HEK293T (cell line): ENCODE measurements at regions not wholly inside any gene's neighbourhood (a gene's known extent, or its start where the extent isn't known, plus 50 kb on each side); places are given as distances from the start of the nearest gene placed in this dataset.

Experiments used
- CTCF ChIA-PET: fragments of 350-600 bp; formaldehyde crosslinking; extraction: SDS; loops from one replicate; lab custom pipeline; 2021; ENCODE audit warnings: antibody characterized with exemption, inconsistent platforms; lab: Yijun Ruan, JAX
- POLR2A ChIA-PET: fragments of 350-600 bp; formaldehyde crosslinking; extraction: SDS; loops from one replicate; lab custom pipeline; 2020; ENCODE audit warnings: antibody characterized with exemption, inconsistent platforms; lab: Yijun Ruan, JAX
- DNase-seq: peaks from one replicate; pipeline ENCODE4 v3.0.0; 2012; ENCODE audit warnings: mixed read lengths; ENCODE audit errors: extremely low spot score
- ARNT ChIP-seq: fragments of 450-650 bp; IDR thresholded peaks from 2 replicates; pipeline ENCODE4 v1.6.1; 2017; ENCODE audit warnings: mild to moderate bottlenecking
- BHLHE40 ChIP-seq: fragments of 450-650 bp; IDR thresholded peaks from 2 replicates; pipeline ENCODE4 v1.6.1; 2016; ENCODE audit warnings: mild to moderate bottlenecking, moderate library complexity, borderline replicate concordance
- CTBP1 ChIP-seq: fragments of 450-650 bp; IDR thresholded peaks from 2 replicates; pipeline ENCODE4 v1.6.1; 2016; ENCODE audit warnings: borderline replicate concordance
- ELF4 ChIP-seq: fragments of 450-650 bp; IDR thresholded peaks from 2 replicates; pipeline ENCODE4 v1.6.1; 2017; ENCODE audit warnings: antibody characterized with exemption
- FOXA1 ChIP-seq: fragments of 450-650 bp; IDR thresholded peaks from 2 replicates; pipeline ENCODE4 v1.6.1; 2016; ENCODE audit warnings: mild to moderate bottlenecking
- FOXK2 ChIP-seq: fragments of 450-650 bp; IDR thresholded peaks from 2 replicates; pipeline ENCODE4 v1.6.1; 2016; ENCODE audit warnings: mild to moderate bottlenecking
- FOXM1 ChIP-seq: fragments of 450-650 bp; IDR thresholded peaks from 2 replicates; pipeline ENCODE4 v1.6.1; 2017; ENCODE audit warnings: mild to moderate bottlenecking, borderline replicate concordance
- HDGF ChIP-seq: fragments of 450-650 bp; IDR thresholded peaks from 2 replicates; pipeline ENCODE4 v1.6.1; 2017; ENCODE audit warnings: antibody characterized with exemption, borderline replicate concordance
- L3MBTL2 ChIP-seq: fragments of 450-650 bp; conservative IDR thresholded peaks from 2 replicates; pipeline ENCODE4 v1.6.1; 2016; ENCODE audit warnings: mild to moderate bottlenecking
- LEF1 ChIP-seq: fragments of 450-650 bp; IDR thresholded peaks from 2 replicates; pipeline ENCODE4 v1.6.1; 2017; ENCODE audit warnings: mild to moderate bottlenecking, borderline replicate concordance
- NFRKB ChIP-seq: fragments of 450-650 bp; IDR thresholded peaks from 2 replicates; pipeline ENCODE4 v1.6.1; 2016; ENCODE audit warnings: mild to moderate bottlenecking, moderate library complexity
- SP1 ChIP-seq: fragments of 450-650 bp; IDR thresholded peaks from 2 replicates; pipeline ENCODE4 v1.6.1; 2017
- SUZ12 ChIP-seq: fragments of 450-650 bp; IDR thresholded peaks from 2 replicates; pipeline ENCODE4 v1.6.1; 2016; ENCODE audit warnings: mild to moderate bottlenecking
- TARDBP ChIP-seq: fragments of 450-650 bp; IDR thresholded peaks from 2 replicates; pipeline ENCODE4 v1.6.1; 2016
- ZNF384 ChIP-seq: fragments of 450-650 bp; IDR thresholded peaks from 2 replicates; pipeline ENCODE4 v1.6.1; 2016
- TF ChIP-seq, protein P1 (sequence below): fragments of 450-650 bp; IDR thresholded peaks from 2 replicates; pipeline ENCODE4 v1.6.1; 2016

DNA sequence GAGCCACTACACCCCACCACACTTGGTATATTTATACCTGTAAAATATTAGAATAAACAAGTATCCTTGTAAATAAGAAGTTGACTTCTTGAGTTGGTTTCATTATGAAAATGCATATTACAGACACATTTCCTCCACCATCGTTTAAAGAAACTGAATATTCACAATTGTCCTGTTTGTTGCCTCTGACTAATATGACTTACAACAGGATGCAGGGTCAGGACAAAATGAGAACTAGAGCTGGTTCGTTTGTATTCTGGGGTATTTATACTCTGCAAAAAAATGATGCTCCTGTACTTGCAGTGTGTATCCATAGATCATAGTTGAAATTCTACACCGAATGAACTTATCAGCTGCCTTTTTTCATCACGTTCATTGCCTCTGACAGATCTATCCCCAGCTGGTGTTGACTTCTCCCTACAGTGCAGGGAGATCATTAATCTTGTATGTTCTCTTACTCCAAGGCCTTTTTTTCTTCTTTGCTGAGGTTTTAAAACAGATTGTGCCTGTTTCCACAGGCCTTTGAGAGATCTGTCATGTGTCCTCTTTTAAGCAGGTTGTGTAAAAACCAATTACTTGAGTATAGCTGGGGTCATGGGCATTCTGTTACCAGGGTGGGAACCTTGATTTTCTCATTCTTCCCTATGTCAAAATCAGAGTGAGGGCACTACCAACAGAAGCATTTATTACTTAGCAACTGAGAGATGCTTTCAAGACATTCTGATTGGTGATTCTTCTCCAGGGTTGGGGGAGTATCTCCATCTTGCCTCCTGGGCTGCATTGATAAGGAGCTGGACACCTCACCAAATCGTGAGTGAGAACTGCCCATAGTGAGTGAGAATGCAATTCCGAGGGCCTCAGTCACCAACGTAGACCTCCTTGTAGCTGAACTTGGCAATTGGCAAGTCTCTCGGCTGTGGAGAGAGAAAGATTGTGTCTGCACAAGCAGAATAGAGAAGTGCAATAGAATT, 78.8 kb upstream of the CD83 start:
- DNase-seq = no peak
- ChIA-PET CTCF (interaction anchor here (2.5 kb wide), 1 partner anchor 8 kb away, joined by 9 read pairs; no protein-coding TSS in a partner anchor), POLR2A (no interaction called here)
- TF ChIP-seq ELF4 (no peak), HDGF (no peak), FOXM1 (no peak), NFRKB (no peak), FOXA1 (no peak), BHLHE40 (no peak), ZNF384 (no peak), LEF1 (no peak), TARDBP (no peak), ARNT (no peak), SP1 (no peak), FOXK2 (no peak), L3MBTL2 (no peak), SUZ12 (no peak), CTBP1 (no peak)
- TF ChIP-seq, protein P1, sequence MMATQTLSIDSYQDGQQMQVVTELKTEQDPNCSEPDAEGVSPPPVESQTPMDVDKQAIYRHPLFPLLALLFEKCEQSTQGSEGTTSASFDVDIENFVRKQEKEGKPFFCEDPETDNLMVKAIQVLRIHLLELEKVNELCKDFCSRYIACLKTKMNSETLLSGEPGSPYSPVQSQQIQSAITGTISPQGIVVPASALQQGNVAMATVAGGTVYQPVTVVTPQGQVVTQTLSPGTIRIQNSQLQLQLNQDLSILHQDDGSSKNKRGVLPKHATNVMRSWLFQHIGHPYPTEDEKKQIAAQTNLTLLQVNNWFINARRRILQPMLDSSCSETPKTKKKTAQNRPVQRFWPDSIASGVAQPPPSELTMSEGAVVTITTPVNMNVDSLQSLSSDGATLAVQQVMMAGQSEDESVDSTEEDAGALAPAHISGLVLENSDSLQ = no peak

DNA sequence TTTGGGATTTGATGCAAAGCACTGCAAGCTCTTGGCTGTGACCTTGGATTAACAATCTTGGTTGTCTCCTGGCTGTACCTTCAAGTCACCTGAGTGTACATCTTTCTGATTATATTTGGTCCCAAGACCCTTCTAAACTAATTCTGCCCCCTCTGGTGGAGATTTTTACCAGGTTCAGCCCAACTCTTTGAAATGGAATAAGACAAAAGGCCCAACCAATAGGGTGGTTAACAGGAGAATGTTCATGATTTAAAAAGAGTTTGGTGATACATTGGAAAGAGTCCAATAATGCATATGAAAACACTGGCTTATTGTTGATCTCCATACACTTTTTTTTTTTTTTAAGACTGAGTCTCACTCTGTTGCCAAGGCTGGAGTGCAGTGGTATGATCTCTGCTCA, 77.5 kb upstream of the CD83 start:
- TF ChIP-seq ZNF384 (no peak), FOXA1 (no peak), FOXK2 (no peak), SP1 (no peak), NFRKB (no peak), FOXM1 (no peak), CTBP1 (no peak), LEF1 (no peak)
- CTCF ChIA-PET = no interaction called here
- no peak for DNase-seq
- POLR2A ChIA-PET = no interaction called here

DNA sequence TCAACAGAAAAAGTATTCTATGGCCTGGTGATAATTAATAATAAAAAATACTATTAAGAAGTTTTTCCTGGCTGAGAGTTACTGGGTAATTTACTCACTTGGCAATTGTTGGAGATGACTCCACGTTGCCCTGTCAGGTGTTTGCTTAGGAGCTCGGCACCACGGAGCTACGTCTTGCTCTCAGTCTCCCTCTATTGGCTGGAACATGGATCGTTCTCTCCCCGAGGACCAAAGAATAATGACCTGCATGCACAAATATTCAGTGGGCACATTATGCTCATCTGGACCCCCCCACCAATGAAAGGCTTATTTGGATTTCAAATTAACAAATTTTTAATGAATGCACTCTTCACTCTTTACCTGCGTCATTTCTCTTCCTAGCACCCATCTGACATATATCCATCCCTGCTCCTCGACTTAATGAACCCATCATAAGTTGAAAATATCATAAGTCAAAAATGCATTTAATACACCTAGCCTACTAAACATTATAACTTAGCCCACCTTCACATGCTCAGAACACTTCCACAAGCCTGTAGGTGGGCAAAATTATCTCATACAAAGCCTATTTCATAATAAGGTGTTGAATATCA, 71.0 kb upstream of the CD83 start:
- CTCF ChIA-PET = interaction anchor here (0.5 to 2.0 kb wide), 16 partner anchors 9 to 1436 kb away, joined by 3 to 14 read pairs (median 4); partner anchors contain the start of gene RNF182
- POLR2A ChIA-PET = interaction anchor here (1.0 kb wide), 1 partner anchor 232 kb away, joined by 5 read pairs; the partner anchor contains the start of gene MCUR1
- peak; percentile 79 for DNase-seq
- TF ChIP-seq TARDBP (no peak), ZNF384 (no peak), ARNT (no peak), BHLHE40 (no peak), ELF4 (no peak), FOXK2 (no peak), L3MBTL2 (no peak), SUZ12 (no peak), LEF1 (no peak), HDGF (no peak), CTBP1 (no peak), FOXA1 (no peak), NFRKB (no peak), FOXM1 (no peak)
- TF ChIP-seq, protein P1 = no peak

DNA sequence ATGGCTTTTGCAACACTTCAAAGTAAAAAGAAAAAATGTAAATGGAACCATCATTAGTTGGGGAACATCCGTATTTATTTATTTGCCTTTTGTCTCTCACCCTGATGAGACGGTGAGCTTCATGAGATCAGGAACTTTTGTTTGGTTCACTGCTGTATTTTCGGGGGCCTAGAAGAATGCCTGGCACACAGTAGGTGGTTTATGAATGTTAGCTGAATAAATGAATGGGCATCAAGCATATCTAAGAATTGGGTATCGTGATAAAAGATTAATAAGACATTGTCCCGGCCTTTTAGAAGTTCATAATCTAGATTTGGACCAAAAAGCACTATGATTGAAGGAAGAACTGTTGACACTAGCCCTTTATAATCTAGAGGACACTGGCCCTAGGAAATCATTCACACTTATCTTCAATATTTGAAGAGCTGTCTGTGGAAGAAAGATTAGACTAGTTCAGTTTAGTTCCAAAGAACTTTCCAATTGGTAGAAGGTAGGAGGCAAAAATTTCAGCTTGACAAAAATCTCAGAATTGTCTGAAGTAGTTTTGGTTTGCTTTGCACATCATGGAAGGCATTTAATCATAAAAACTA, 70.3 kb upstream of the CD83 start:
- ChIA-PET POLR2A (no interaction called here), CTCF (interaction anchor here (0.9 to 1.9 kb wide), 4 partner anchors 10 to 139 kb away, joined by 4 to 14 read pairs (median 6); no protein-coding TSS in a partner anchor)
- no peak for TF ChIP-seq FOXA1
- no peak for TF ChIP-seq SUZ12
- no peak for DNase-seq

DNA sequence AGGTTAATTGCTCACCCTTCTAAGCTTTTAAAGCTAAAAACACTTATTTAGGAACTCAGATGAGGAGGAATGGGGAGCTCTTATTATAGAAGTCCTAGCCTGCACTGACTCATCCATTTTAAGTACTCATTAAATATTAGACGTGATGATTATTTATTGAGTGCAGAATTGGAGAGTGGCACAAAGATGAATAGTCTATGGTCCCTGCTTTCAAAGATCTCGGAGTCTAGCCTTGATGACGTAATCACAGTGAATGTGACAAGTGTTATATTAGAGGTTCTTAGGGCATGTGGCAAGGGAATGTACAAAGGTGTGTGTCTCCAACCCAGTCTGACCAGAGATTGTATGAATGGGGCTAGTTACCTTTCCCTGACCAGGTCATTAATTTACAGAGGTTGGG, 68.7 kb upstream of the CD83 start:
- CTCF ChIA-PET = no interaction called here

More for the DNA sequence above, 68.7 kb upstream of the CD83 start:
- DNase-seq = no peak
- POLR2A ChIA-PET = no interaction called here
- no peak for TF ChIP-seq FOXM1
- no peak for TF ChIP-seq FOXK2
- no peak for TF ChIP-seq BHLHE40
- no peak for TF ChIP-seq SUZ12
- TF ChIP-seq CTBP1 = no peak
- no peak for TF ChIP-seq ARNT
- no peak for TF ChIP-seq ZNF384
- no peak for TF ChIP-seq FOXA1
- no peak for TF ChIP-seq ELF4
- TF ChIP-seq LEF1 = no peak
- TF ChIP-seq TARDBP = no peak
- TF ChIP-seq, protein P1 = no peak
- no peak for TF ChIP-seq HDGF
- no peak for TF ChIP-seq SP1
- TF ChIP-seq NFRKB = no peak
